Left renal cortex interstitium (tissue), 4 donors: ENCODE measurements at regions not wholly inside any gene's neighbourhood (a gene's known extent, or its start where the extent isn't known, plus 50 kb on each side); places are given as distances from the start of the nearest gene placed in this dataset.
"Not testable (repeated sequence)": the region's sequence is repeated elsewhere in the genome, so short reads cannot be mapped to it uniquely, and the experiment has no call there.

Source experiments
- DNase-seq, 4 donors: peaks; one replicate each; pipeline ENCODE4 v3.0.0-alpha.2; 2013; ENCODE audit warnings: low read depth in 4 of 4, low spot score in 2 of 4, missing footprints in 1 of 4

- DNase-seq: no peak
Observed at GRCh38 chr5:25241981-25242380, 597.2 kb upstream of the CDH10 start.

- DNase-seq: not testable (repeated sequence)
Observed at GRCh38 chr5:25238720-25239119, 593.9 kb upstream of the CDH10 start.

- no peak for DNase-seq
Observed at GRCh38 chr5:25224316-25224982, 579.7 kb upstream of the CDH10 start.

- not testable (repeated sequence) for DNase-seq
Observed at GRCh38 chr5:25199902-25200301, 555.1 kb upstream of the CDH10 start.

GRCh38 chr5:25190521-25191000, 545.8 kb upstream of the CDH10 start:
- no peak for DNase-seq

- no peak for DNase-seq
Observed at GRCh38 chr5:25181249-25181648, 536.5 kb upstream of the CDH10 start.

- DNase-seq: not testable (repeated sequence)
Observed at GRCh38 chr5:25162616-25163015, 517.8 kb upstream of the CDH10 start.

- no peak for DNase-seq
Observed at GRCh38 chr5:25160891-25161290, 516.1 kb upstream of the CDH10 start.

GRCh38 chr5:25150819-25151218, 506.0 kb upstream of the CDH10 start:
- no peak for DNase-seq

- DNase-seq: no peak
Observed at GRCh38 chr5:25128606-25129005, 483.8 kb upstream of the CDH10 start.

- DNase-seq: no peak
Observed at GRCh38 chr5:25119650-25120049, 474.9 kb upstream of the CDH10 start.

- no peak for DNase-seq
Observed at GRCh38 chr5:25107853-25108252, 463.1 kb upstream of the CDH10 start.

GRCh38 chr5:25099538-25099937, 454.8 kb upstream of the CDH10 start:
- no peak for DNase-seq

GRCh38 chr5:25095261-25095660, 450.5 kb upstream of the CDH10 start:
- no peak for DNase-seq

- no peak for DNase-seq
Observed at GRCh38 chr5:25094219-25094618, 449.4 kb upstream of the CDH10 start.

- no peak for DNase-seq
Observed at GRCh38 chr5:25091921-25092320, 447.1 kb upstream of the CDH10 start.

- DNase-seq: no peak
Observed at GRCh38 chr5:25090854-25091253, 446.1 kb upstream of the CDH10 start.

GRCh38 chr5:25090275-25090674, 445.5 kb upstream of the CDH10 start:
- no peak for DNase-seq

GRCh38 chr5:25088689-25089088, 443.9 kb upstream of the CDH10 start:
- DNase-seq: not testable (repeated sequence)

- not testable (repeated sequence) for DNase-seq
Observed at GRCh38 chr5:25083261-25083660, 438.5 kb upstream of the CDH10 start.

- no peak for DNase-seq
Observed at GRCh38 chr5:25066239-25066638, 421.5 kb upstream of the CDH10 start.

GRCh38 chr5:25064306-25064705, 419.5 kb upstream of the CDH10 start:
- DNase-seq: no peak

GRCh38 chr5:25060575-25060974, 415.8 kb upstream of the CDH10 start:
- no peak for DNase-seq
